ENCODE measurements at regions not wholly inside any gene's neighbourhood (a gene's known extent, or its start where the extent isn't known, plus 50 kb on each side); places are given as distances from the start of the nearest gene placed in this dataset.

GRCh38 chr7:41425926-41426325 is 277.0 kb downstream of the INHBA start:
- no peak for DNase-seq (ENCODE audit: low read depth in 1 of 2, low spot score in 2 of 2)
- Histone ChIP-seq H2AFZ (ENCODE audit: low read length) (no peak overlapping the region), H2BK15ac (ENCODE audit: low read length) (no peak overlapping the region), H2BK5ac (ENCODE audit: low read depth, low read length) (no peak overlapping the region), H3K56ac (replicated peaks; ENCODE audit: insufficient read length, low read depth, low read length) (no peak overlapping the region), H4K5ac (ENCODE audit: insufficient read length, low read depth, low read length) (no peak overlapping the region), H4K8ac (ENCODE audit: extremely low read depth, insufficient read depth, low read length) (no peak overlapping the region), H3K4ac (replicated peaks; ENCODE audit: insufficient read length, low read depth, low read length) (no peak overlapping the region), H3K79me1 (ENCODE audit: low read depth, low read length) (no peaks in the 10 kb centered on the region), H3K36me3 (ENCODE audit: control insufficient read depth in 2 of 4, insufficient read depth in 4 of 4, low read length in 3 of 4) (no peaks in the 10 kb centered on the region), H4K20me1 (replicated peaks in 1 of 2; ENCODE audit: control insufficient read depth in 1 of 2, insufficient read depth in 2 of 2, low read length in 2 of 2) (no peaks in the 10 kb centered on the region), H3K27me3 (replicated peaks in 1 of 4; ENCODE audit: control insufficient read depth in 3 of 4, extremely low read depth in 1 of 4, insufficient read depth in 3 of 4, low read length in 3 of 4) (no peaks in the 10 kb centered on the region), H3K23me2 (ENCODE audit: low read depth, low read length) (peaks cover 1% of the 10 kb centered on the region; the same call in 1 of the 2 replicates), H3K9me3 (ENCODE audit: insufficient read depth in 2 of 2, low read depth in 1 of 2, low read length in 1 of 2) (no peaks in the 10 kb centered on the region), H3K18ac (ENCODE audit: extremely low read depth, low read length) (no peak overlapping the region), H4K91ac (replicated peaks; ENCODE audit: insufficient read length, low read length) (no peak overlapping the region), H2BK20ac (ENCODE audit: low read length) (no peak overlapping the region), H3K27ac (ENCODE audit: low read depth, low read length) (no peak overlapping the region), H3K4me3 (ENCODE audit: extremely low read depth in 1 of 4, insufficient read depth in 2 of 4, low read depth in 3 of 4, low read length in 4 of 4) (no peak overlapping the region), H3K23ac (ENCODE audit: insufficient read length) (no peak overlapping the region), H3K79me2 (ENCODE audit: control insufficient read depth in 1 of 2, insufficient read depth in 2 of 2, low read length in 2 of 2) (no peaks in the 10 kb centered on the region), H2BK12ac (ENCODE audit: low read depth, low read length) (no peak overlapping the region), H2BK120ac (replicated peaks; ENCODE audit: low read depth, low read length) (no peak overlapping the region), H3K14ac (ENCODE audit: insufficient read length) (no peak overlapping the region), H3K4me1 (replicated peaks in 1 of 4; ENCODE audit: control insufficient read depth in 3 of 4, insufficient read depth in 4 of 4, low read length in 3 of 4) (no peaks in the 10 kb centered on the region), H2AK5ac (ENCODE audit: low read depth, low read length) (no peak overlapping the region), H3K9ac (replicated peaks in 1 of 4; ENCODE audit: extremely low read depth in 1 of 4, low read depth in 3 of 4, low read length in 3 of 4) (no peak overlapping the region), H3K4me2 (ENCODE audit: insufficient read depth in 1 of 2, low read depth in 2 of 2, low read length in 2 of 2) (no peak overlapping the region)
- ChIA-PET CTCF (ENCODE audit: partially characterized antibody) (no interaction called here), POLR2A (ENCODE audit: partially characterized antibody) (no interaction called here)
- 94% methylated on average over 3 of the region's 3 CpGs; no CpG with 5 or more reads in 1 of the 2 experiments for WGBS, 2 experiments (ENCODE audit: extremely low coverage in 1 of 2, insufficient coverage in 1 of 2, insufficient read length in 1 of 2, insufficient replicate concordance in 2 of 2, low coverage in 1 of 2, low lambda C conversion rate in 2 of 2, missing lambda C conversion rate in 1 of 2)
- FAIRE-seq: no peak
- TF ChIP-seq CHD7 (IDR thresholded peaks at IDR 0.05; ENCODE audit: insufficient replicate concordance, low read length): no peak
